BE2C (cell line): ENCODE measurements at regions not wholly inside any gene's neighbourhood (a gene's known extent, or its start where the extent isn't known, plus 50 kb on each side); places are given as distances from the start of the nearest gene placed in this dataset.

Source experiments
- DNase-seq: peaks from one replicate; pipeline ENCODE4 v3.0.0-alpha.2; 2020
- H3K27me3 ChIP-seq: fragments of 250-450 bp; sonication (Bioruptor Pico); 2 replicates; pipeline ENCODE4 v1.5.1; 2020; ENCODE audit warnings: mild to moderate bottlenecking
- H3K36me3 ChIP-seq: fragments of 250-450 bp; sonication (Bioruptor Pico); 2 replicates; pipeline ENCODE4 v1.5.1; 2020; ENCODE audit warnings: mild to moderate bottlenecking
- H3K4me1 ChIP-seq: fragments of 250-450 bp; sonication (Bioruptor Pico); 2 replicates; pipeline ENCODE4 v1.5.1; 2020
- H3K4me3 ChIP-seq: 2 replicates; pipeline ENCODE4 v1.5.1; 2011; ENCODE audit warnings: low read depth, low read length
- H3K9me3 ChIP-seq: fragments of 250-450 bp; sonication (Bioruptor Pico); 2 replicates; pipeline ENCODE4 v1.5.1; 2020
- TF ChIP-seq, protein P1 (sequence below): IDR thresholded peaks from 2 replicates; pipeline ENCODE4 v1.5.1; 2012; ENCODE audit warnings: mild to moderate bottlenecking, low read depth, low read length

DNA sequence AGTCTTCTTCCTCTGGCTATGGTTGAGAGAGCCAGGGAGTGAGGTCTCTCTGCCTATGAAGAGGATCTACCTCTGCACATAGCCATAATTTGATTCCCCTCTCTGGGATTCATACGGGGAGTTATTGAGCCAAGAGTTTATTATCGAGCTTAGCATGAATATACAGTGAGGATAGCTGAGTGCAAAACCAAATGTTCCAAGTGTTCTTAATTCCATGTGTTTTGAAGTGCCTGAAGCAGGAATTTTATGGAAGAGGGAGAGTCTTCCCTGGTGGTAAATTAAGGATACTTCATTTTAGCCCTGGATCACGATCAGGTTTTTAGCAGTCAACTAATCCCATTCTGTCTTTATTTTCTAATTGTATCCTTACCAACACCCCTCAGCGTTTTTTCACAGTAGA, 270.6 kb downstream of the C1D start:
- Histone ChIP-seq H3K27me3 (no peaks in the 10 kb centered on the region), H3K36me3 (no peaks in the 10 kb centered on the region), H3K9me3 (no peaks in the 10 kb centered on the region), H3K4me1 (no peaks in the 10 kb centered on the region), H3K4me3 (no peak overlapping the region)
- no peak for DNase-seq
- TF ChIP-seq, protein P1, sequence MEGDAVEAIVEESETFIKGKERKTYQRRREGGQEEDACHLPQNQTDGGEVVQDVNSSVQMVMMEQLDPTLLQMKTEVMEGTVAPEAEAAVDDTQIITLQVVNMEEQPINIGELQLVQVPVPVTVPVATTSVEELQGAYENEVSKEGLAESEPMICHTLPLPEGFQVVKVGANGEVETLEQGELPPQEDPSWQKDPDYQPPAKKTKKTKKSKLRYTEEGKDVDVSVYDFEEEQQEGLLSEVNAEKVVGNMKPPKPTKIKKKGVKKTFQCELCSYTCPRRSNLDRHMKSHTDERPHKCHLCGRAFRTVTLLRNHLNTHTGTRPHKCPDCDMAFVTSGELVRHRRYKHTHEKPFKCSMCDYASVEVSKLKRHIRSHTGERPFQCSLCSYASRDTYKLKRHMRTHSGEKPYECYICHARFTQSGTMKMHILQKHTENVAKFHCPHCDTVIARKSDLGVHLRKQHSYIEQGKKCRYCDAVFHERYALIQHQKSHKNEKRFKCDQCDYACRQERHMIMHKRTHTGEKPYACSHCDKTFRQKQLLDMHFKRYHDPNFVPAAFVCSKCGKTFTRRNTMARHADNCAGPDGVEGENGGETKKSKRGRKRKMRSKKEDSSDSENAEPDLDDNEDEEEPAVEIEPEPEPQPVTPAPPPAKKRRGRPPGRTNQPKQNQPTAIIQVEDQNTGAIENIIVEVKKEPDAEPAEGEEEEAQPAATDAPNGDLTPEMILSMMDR = no peak

DNA sequence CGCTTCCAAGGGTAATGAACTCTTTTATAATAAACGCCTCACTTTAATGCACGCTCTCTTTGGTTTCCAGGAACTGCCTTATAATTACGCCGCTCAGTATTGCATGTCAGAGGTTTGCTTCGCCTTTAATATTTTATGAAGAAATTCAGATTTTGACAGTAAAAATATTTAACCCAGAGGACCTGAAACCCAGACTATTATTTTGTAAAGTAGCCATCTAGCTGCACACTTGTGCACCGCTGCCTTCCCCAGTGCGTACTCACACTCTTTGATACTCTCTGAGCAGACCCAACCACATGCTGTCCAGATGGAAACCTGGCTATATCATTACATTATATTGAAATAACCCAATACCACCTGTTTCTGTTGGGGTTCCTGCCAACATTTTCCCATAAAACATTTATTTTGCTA, 270.1 kb downstream of the C1D start:
- DNase-seq = no peak
- no peaks in the 10 kb centered on the region for H3K27me3 ChIP-seq
- no peak overlapping the region for H3K4me3 ChIP-seq
- no peaks in the 10 kb centered on the region for H3K9me3 ChIP-seq
- H3K36me3 ChIP-seq = no peaks in the 10 kb centered on the region
- H3K4me1 ChIP-seq = no peaks in the 10 kb centered on the region
- TF ChIP-seq, protein P1 = no peak

DNA sequence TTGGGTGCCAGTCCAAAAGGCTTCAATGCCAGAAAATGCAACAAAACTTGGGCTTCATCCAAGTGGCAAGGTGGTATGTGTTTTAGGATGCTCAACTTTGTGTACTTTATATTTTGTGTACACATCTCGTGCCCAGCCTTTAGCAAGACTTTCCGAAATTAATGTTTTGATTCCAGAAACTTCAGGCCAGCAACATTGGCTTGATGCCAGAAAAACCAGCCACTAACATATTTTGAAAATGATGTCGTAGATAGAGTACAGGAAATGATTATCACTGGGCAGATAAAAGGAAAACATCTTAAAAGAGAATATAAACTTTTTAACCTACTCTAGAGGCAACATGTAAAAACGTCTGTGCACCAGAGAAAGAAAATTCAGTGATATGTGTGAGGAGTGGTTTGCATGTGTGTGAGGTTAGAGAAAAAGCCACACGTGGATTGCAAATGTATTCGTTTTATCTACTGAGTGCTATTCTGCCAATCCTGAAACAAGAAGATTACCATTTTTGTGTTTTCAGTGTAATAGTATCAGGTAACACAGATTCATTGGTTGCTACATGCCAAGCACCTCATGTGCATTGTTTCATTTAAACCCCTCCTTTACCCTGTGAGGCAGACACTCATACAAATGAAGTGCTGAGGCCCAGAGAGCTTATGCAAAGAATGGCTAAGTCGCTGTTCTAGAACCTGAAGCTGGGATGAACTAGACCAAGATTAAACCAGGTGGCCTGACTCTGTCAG, 264.8 kb downstream of the C1D start:
- peaks cover 5% of the 10 kb centered on the region; the same call in 1 of the 2 replicates for H3K4me1 ChIP-seq
- no peaks in the 10 kb centered on the region for H3K36me3 ChIP-seq
- no peak overlapping the region for H3K4me3 ChIP-seq
- H3K9me3 ChIP-seq = no peaks in the 10 kb centered on the region
- DNase-seq = no peak
- no peaks in the 10 kb centered on the region for H3K27me3 ChIP-seq
- TF ChIP-seq, protein P1 = no peak

DNA sequence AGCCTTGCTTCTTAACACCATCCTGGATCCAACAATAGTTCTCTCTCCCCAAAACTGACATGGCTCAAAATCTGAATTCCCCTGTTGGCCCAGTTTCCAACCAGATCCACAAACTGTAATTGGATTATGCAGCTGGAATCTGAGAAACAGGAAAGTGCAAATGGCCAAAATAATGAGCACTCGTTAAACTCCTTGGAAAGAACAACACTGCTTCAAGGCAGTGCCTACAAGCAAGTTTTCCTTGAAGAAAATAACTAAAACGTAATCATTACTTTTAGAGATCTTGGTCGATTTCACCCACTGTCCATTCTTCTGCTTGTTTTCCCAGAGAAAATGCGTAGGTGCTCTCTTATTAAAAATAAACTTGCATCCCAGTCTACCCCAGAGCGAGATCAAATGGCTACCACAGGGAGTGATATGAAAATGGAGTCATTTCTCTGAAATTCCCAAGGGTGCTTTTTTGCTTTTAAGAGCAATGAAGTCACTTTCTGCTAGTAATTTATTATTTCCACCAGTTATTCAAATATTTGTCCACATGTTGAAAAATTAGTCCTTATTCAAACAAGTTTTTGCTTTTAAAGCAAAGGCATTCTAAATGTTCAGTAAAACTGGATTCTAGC, 264.2 kb downstream of the C1D start:
- DNase-seq = no peak
- Histone ChIP-seq H3K9me3 (no peaks in the 10 kb centered on the region), H3K4me1 (peaks cover 5% of the 10 kb centered on the region; the same call in 1 of the 2 replicates), H3K36me3 (no peaks in the 10 kb centered on the region), H3K4me3 (no peak overlapping the region), H3K27me3 (no peaks in the 10 kb centered on the region)
- TF ChIP-seq, protein P1 = no peak

DNA sequence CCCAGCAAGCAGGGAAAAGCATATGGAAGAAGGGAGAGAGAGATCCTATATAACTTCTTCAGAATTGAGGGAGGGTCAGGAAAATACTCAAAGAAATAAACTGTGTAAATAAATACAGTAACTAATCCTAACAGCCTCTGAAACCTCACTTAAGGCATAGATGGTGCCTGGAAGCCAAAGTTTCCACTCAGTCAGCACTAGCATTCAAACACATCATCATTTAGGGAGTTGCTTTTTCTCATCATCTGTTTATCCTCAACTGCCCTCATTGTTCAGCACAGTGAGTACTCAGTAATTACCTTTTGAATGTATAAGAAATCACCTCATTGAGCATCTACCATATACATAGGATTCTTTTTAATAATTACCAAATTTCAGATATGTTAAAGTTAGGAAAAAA, 262.9 kb downstream of the C1D start:
- no peaks in the 10 kb centered on the region for H3K9me3 ChIP-seq
- no peak for DNase-seq
- no peaks in the 10 kb centered on the region for H3K27me3 ChIP-seq
- no peaks in the 10 kb centered on the region for H3K36me3 ChIP-seq
- TF ChIP-seq, protein P1 = no peak
- peaks cover 5% of the 10 kb centered on the region; the same call in 1 of the 2 replicates for H3K4me1 ChIP-seq
- no peak overlapping the region for H3K4me3 ChIP-seq

DNA sequence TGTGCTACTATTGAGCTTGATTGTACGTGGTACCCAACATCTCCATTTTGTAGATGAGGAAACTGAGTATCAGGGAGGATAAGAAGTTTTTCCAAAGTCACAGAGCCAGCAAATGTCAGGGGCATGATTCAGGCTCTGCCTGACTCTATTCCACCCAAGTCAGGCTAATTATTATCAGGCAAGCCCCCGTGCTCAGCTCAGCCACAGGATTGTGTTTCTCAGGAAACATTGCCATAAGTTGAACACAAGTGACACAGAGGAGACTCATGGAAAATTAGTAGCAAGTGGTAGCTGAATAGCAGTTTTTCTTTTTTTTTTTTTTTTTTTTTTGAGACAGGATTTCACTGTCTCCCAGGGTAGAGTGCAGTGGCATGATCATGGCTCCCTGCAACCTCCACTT, 260.5 kb downstream of the C1D start:
- TF ChIP-seq, protein P1 = no peak
- DNase-seq = no peak
- no peaks in the 10 kb centered on the region for H3K27me3 ChIP-seq

More for the DNA sequence above, 260.5 kb downstream of the C1D start:
- no peak overlapping the region for H3K4me3 ChIP-seq
- H3K9me3 ChIP-seq = no peaks in the 10 kb centered on the region
- H3K4me1 ChIP-seq = peaks cover 5% of the 10 kb centered on the region; the same call in 1 of the 2 replicates
- no peaks in the 10 kb centered on the region for H3K36me3 ChIP-seq
